WERI-Rb-1 (cell line): ENCODE measurements at regions not wholly inside any gene's neighbourhood (a gene's known extent, or its start where the extent isn't known, plus 50 kb on each side); places are given as distances from the start of the nearest gene placed in this dataset.

Source experiments
- DNase-seq: peaks from one replicate; pipeline ENCODE4 v3.0.0-alpha.2; 2020
- H3K27ac ChIP-seq: fragments of 250-450 bp; sonication (Bioruptor Pico); 2 replicates; pipeline ENCODE4 v1.5.1; 2020; ENCODE audit warnings: mild to moderate bottlenecking, moderate library complexity
- H3K27me3 ChIP-seq: fragments of 250-450 bp; sonication (Bioruptor Pico); 2 replicates; pipeline ENCODE4 v1.5.1; 2021; ENCODE audit warnings: mild to moderate bottlenecking, low read depth, moderate library complexity; ENCODE audit not compliant: insufficient read depth, severe bottlenecking
- H3K36me3 ChIP-seq: fragments of 250-450 bp; sonication (Bioruptor Pico); 2 replicates; pipeline ENCODE4 v1.5.1; 2020; ENCODE audit warnings: mild to moderate bottlenecking, moderate library complexity
- H3K4me3 ChIP-seq: 2 replicates; pipeline ENCODE4 v1.5.1; 2011; ENCODE audit warnings: low read depth, mild to moderate bottlenecking, control low read depth, low read length
- H3K9me3 ChIP-seq: fragments of 250-450 bp; sonication (Bioruptor Pico); 2 replicates; pipeline ENCODE4 v1.5.1; 2021; ENCODE audit warnings: mild to moderate bottlenecking, moderate library complexity; ENCODE audit not compliant: severe bottlenecking
- CTCF ChIP-seq: IDR thresholded peaks from 2 replicates; pipeline ENCODE4 v1.5.1; 2011; ENCODE audit warnings: low read depth, mild to moderate bottlenecking, control low read depth, inconsistent platforms, low read length

- no peaks in the 10 kb centered on the region for H3K9me3 ChIP-seq
- no peaks in the 10 kb centered on the region for H3K36me3 ChIP-seq
- H3K27me3 ChIP-seq, result peaks cover 49% of the 10 kb centered on the region
- no peak for TF ChIP-seq CTCF
- H3K4me3 ChIP-seq, result no peak overlapping the region
- H3K27ac ChIP-seq, result no peak overlapping the region
- no peak for DNase-seq
These were observed 260.2 kb upstream of the TMEM72 start for GRCh38 chr10:44650691-44651661.

- Histone ChIP-seq H3K27ac (no peak overlapping the region), H3K27me3 (peaks cover 47% of the 10 kb centered on the region), H3K4me3 (no peak overlapping the region), H3K36me3 (no peaks in the 10 kb centered on the region), H3K9me3 (no peaks in the 10 kb centered on the region)
- no peak; the same call in 1 of the 2 replicates for TF ChIP-seq CTCF
- no peak for DNase-seq
These were observed 259.3 kb upstream of the TMEM72 start for GRCh38 chr10:44651834-44652233.

- no peaks in the 10 kb centered on the region for H3K9me3 ChIP-seq
- peaks cover 50% of the 10 kb centered on the region for H3K27me3 ChIP-seq
- H3K27ac ChIP-seq, result no peak overlapping the region
- no peaks in the 10 kb centered on the region for H3K36me3 ChIP-seq
- no peak overlapping the region for H3K4me3 ChIP-seq
- no peak for DNase-seq
- TF ChIP-seq CTCF, result no peak
These were observed 251.8 kb upstream of the TMEM72 start for GRCh38 chr10:44659320-44659719.

GRCh38 chr10:44660271-44660670 lies 250.9 kb upstream of the TMEM72 start:
- no peak for DNase-seq
- no peaks in the 10 kb centered on the region for H3K9me3 ChIP-seq
- no peaks in the 10 kb centered on the region for H3K36me3 ChIP-seq
- no peak overlapping the region for H3K27ac ChIP-seq
- no peak for TF ChIP-seq CTCF
- H3K27me3 ChIP-seq, result peaks cover 54% of the 10 kb centered on the region
- no peak overlapping the region for H3K4me3 ChIP-seq

GRCh38 chr10:44662051-44662450 lies 249.1 kb upstream of the TMEM72 start:
- no peak overlapping the region for H3K27ac ChIP-seq
- DNase-seq, result no peak
- H3K36me3 ChIP-seq, result no peaks in the 10 kb centered on the region
- H3K4me3 ChIP-seq, result no peak overlapping the region
- no peak for TF ChIP-seq CTCF
- H3K27me3 ChIP-seq, result peaks cover 50% of the 10 kb centered on the region
- H3K9me3 ChIP-seq, result no peaks in the 10 kb centered on the region

- Histone ChIP-seq H3K4me3 (no peak overlapping the region), H3K27me3 (peaks cover 32% of the 10 kb centered on the region), H3K9me3 (no peaks in the 10 kb centered on the region), H3K27ac (no peak overlapping the region), H3K36me3 (no peaks in the 10 kb centered on the region)
- TF ChIP-seq CTCF, result no peak
- DNase-seq, result no peak
These were observed 242.8 kb upstream of the TMEM72 start for GRCh38 chr10:44668336-44668735.
